A549 (cell line): ENCODE measurements at regions not wholly inside any gene's neighbourhood (a gene's known extent, or its start where the extent isn't known, plus 50 kb on each side); places are given as distances from the start of the nearest gene placed in this dataset.

Source experiments
- ATAC-seq, 2 experiments: fragments of 200-7000 bp in 1 of 2; fragments of >200 bp in 1 of 2; cut with Nextera tagmentation in 1 of 2; cut with Tn5 transposase in 1 of 2; 3 replicates each; pipeline versions ENCODE4 v1.8.0 to v1.9.1; 2018 to 2020; ENCODE audit warnings: mild to moderate bottlenecking in 1 of 2, moderate library complexity in 1 of 2
- CTCF ChIA-PET: fragments of 300-600 bp; sonication (Branson Sonifier 250); formaldehyde crosslinking; extraction: SDS; loops from one replicate; lab custom pipeline; 2021; ENCODE audit warnings: antibody characterized with exemption, inconsistent platforms; lab: Yijun Ruan, JAX
- POLR2A ChIA-PET: fragments of 350-600 bp; formaldehyde crosslinking; extraction: SDS; loops from one replicate; lab custom pipeline; 2021; ENCODE audit warnings: antibody characterized with exemption, inconsistent platforms; lab: Yijun Ruan, JAX
- DNase-seq, 2 experiments: peaks; one replicate each; pipeline versions ENCODE4 v3.0.0 to v3.0.0-alpha.2; 2011 to 2016; ENCODE audit warnings: low read depth in 1 of 2, low spot score in 1 of 2
- FAIRE-seq: peaks from 2 replicates; lab custom pipeline; 2011; peaks lifted over from hg19 to GRCh38; lab: Jason Lieb, UNC
- H3K27ac ChIP-seq, 2 experiments: fragments of >200 bp; sonication (Bioruptor Twin); formaldehyde crosslinking; 3 replicates each; pipeline ENCODE4 v1.5.1; 2016 to 2017
- H3K4me1 ChIP-seq: fragments of >200 bp; sonication (Bioruptor Twin); formaldehyde crosslinking; 3 replicates; pipeline ENCODE4 v1.6.1; 2016
- H3K4me2 ChIP-seq: fragments of >200 bp; sonication (Bioruptor Twin); formaldehyde crosslinking; 3 replicates; pipeline ENCODE4 v1.6.1; 2016
- H3K4me3 ChIP-seq: fragments of >200 bp; sonication (Bioruptor Twin); formaldehyde crosslinking; 3 replicates; pipeline ENCODE4 v1.5.1; 2016
- H3K9me3 ChIP-seq: fragments of >200 bp; sonication (Bioruptor Twin); formaldehyde crosslinking; 3 replicates; pipeline ENCODE4 v1.6.1; 2016
- BCL3 ChIP-seq: fragments of >200 bp; sonication (Bioruptor Twin); formaldehyde crosslinking; IDR thresholded peaks from 3 replicates; pipeline ENCODE4 v1.6.1; 2016
- CBX8 ChIP-seq: fragments of 200-600 bp; sonication (generic); IDR thresholded peaks from 2 replicates; pipeline ENCODE4 v1.6.1; 2016
- CEBPB ChIP-seq, 2 experiments: fragments of >200 bp in 1 of 2; sonication (Bioruptor Twin) in 1 of 2; formaldehyde crosslinking in 1 of 2; IDR thresholded peaks; 2 replicates each; pipeline ENCODE4 v1.6.1; 2012 to 2016
- E2F6 ChIP-seq: IDR thresholded peaks from 2 replicates; pipeline ENCODE4 v1.6.1; 2012; ENCODE audit warnings: low read depth, borderline replicate concordance
- EHF ChIP-seq: fragments of 250-450 bp; sonication (Bioruptor Pico); IDR thresholded peaks from 2 replicates; pipeline ENCODE4 v1.5.0; 2020; ENCODE audit warnings: mild to moderate bottlenecking
- EHMT2 ChIP-seq: fragments of 200-600 bp; sonication (generic); IDR thresholded peaks from 2 replicates; pipeline ENCODE4 v1.6.1; 2016; ENCODE audit warnings: antibody characterized with exemption, low read depth, mild to moderate bottlenecking, moderate library complexity
- EP300 ChIP-seq, 2 experiments: fragments of >200 bp; sonication (Bioruptor Twin); formaldehyde crosslinking; IDR thresholded peaks; 2 replicates in 1 of 2; 3 replicates in 1 of 2; pipeline ENCODE4 v1.6.1; 2016 to 2017
- ESRRA ChIP-seq: fragments of 150-350 bp; IDR thresholded peaks from 2 replicates; pipeline ENCODE4 v1.6.1; 2014; ENCODE audit warnings: mild to moderate bottlenecking, low read length, borderline replicate concordance
- FOSB ChIP-seq: fragments of 250-450 bp; sonication (Bioruptor Pico); IDR thresholded peaks from 2 replicates; pipeline ENCODE4 v1.5.0; 2020; ENCODE audit warnings: mild to moderate bottlenecking, moderate library complexity
- FOXS1 ChIP-seq: fragments of 250-450 bp; sonication (Bioruptor Pico); IDR thresholded peaks from 2 replicates; pipeline ENCODE4 v1.5.0; 2020; ENCODE audit warnings: mild to moderate bottlenecking, moderate library complexity
- GATA3 ChIP-seq: IDR thresholded peaks from 2 replicates; pipeline ENCODE4 v1.6.1; 2012; ENCODE audit warnings: borderline replicate concordance
- HEYL ChIP-seq: fragments of 250-450 bp; sonication (Bioruptor Pico); IDR thresholded peaks from 2 replicates; pipeline ENCODE4 v1.8.0; 2021; ENCODE audit warnings: mild to moderate bottlenecking, moderate library complexity
- HOXB5 ChIP-seq: fragments of 250-450 bp; sonication (Bioruptor Pico); IDR thresholded peaks from 2 replicates; pipeline ENCODE4 v1.5.0; 2020; ENCODE audit warnings: mild to moderate bottlenecking, moderate library complexity
- JUN ChIP-seq, 2 experiments: fragments of >200 bp; sonication (Bioruptor Twin); formaldehyde crosslinking; IDR thresholded peaks; 2 replicates in 1 of 2; 3 replicates in 1 of 2; pipeline ENCODE4 v1.6.1; 2016 to 2017
- KDM5A ChIP-seq: fragments of 200-600 bp; sonication (generic); IDR thresholded peaks from 2 replicates; pipeline ENCODE4 v1.6.1; 2016; ENCODE audit warnings: antibody characterized with exemption, mild to moderate bottlenecking
- MAFK ChIP-seq: fragments of 450-650 bp; IDR thresholded peaks from 2 replicates; pipeline ENCODE4 v1.6.1; 2014; ENCODE audit not compliant: partially characterized antibody
- MAX ChIP-seq: IDR thresholded peaks from 2 replicates; pipeline ENCODE4 v1.6.1; 2012
- NPAS2 ChIP-seq: fragments of 250-450 bp; sonication (Bioruptor Pico); IDR thresholded peaks from 2 replicates; pipeline ENCODE4 v1.8.0; 2022; ENCODE audit warnings: mild to moderate bottlenecking, moderate library complexity, borderline replicate concordance
- RAD21 ChIP-seq, 2 experiments: fragments of >200 bp in 1 of 2; sonication (Bioruptor Twin) in 1 of 2; formaldehyde crosslinking in 1 of 2; IDR thresholded peaks in 1 of 2; conservative IDR thresholded peaks in 1 of 2; 2 replicates in 1 of 2; 3 replicates in 1 of 2; pipeline ENCODE4 v1.6.1; 2012 to 2018; ENCODE audit warnings: inconsistent platforms in 1 of 2
- RARB ChIP-seq: fragments of 250-450 bp; sonication (Bioruptor Pico); IDR thresholded peaks from 2 replicates; pipeline ENCODE4 v1.8.0; 2021; ENCODE audit warnings: mild to moderate bottlenecking, moderate library complexity
- RCOR1 ChIP-seq: fragments of 150-350 bp; IDR thresholded peaks from 2 replicates; pipeline ENCODE4 v1.6.1; 2014; ENCODE audit warnings: antibody characterized with exemption, low read length, low read depth
- TP53 ChIP-seq: fragments of 250-450 bp; sonication (Bioruptor Pico); IDR thresholded peaks from 2 replicates; pipeline ENCODE4 v1.5.0; 2021; ENCODE audit warnings: mild to moderate bottlenecking, moderate library complexity
- ZC3H11A ChIP-seq: fragments of 450-650 bp; IDR thresholded peaks from 2 replicates; pipeline ENCODE4 v1.6.1; 2014; ENCODE audit warnings: antibody characterized with exemption, mild to moderate bottlenecking
- ZFP36 ChIP-seq: fragments of 450-650 bp; IDR thresholded peaks from 2 replicates; pipeline ENCODE4 v1.6.1; 2014; ENCODE audit warnings: borderline replicate concordance; ENCODE audit not compliant: partially characterized antibody
- ZNF302 ChIP-seq: fragments of 250-450 bp; sonication (Bioruptor Pico); IDR thresholded peaks from 2 replicates; pipeline ENCODE4 v1.9.0; 2021; ENCODE audit warnings: inconsistent platforms, mild to moderate bottlenecking, moderate library complexity
- WGBS: methylation state at CpG from one replicate; pipeline ENCODE4 v1.1.6; 2017; ENCODE audit errors: missing lambda C conversion rate; 5-methylcytosine and 5-hydroxymethylcytosine counted together
- TF ChIP-seq, protein P1 (sequence below): IDR thresholded peaks from 2 replicates; pipeline ENCODE4 v1.6.1; 2012
- TF ChIP-seq, protein P2 (sequence below): fragments of >200 bp; sonication (Bioruptor Twin); formaldehyde crosslinking; IDR thresholded peaks from 2 replicates; pipeline ENCODE4 v1.6.1; 2016
- TF ChIP-seq, protein P3 (sequence below): fragments of 150-350 bp; IDR thresholded peaks from 2 replicates; pipeline ENCODE4 v1.6.1; 2014; ENCODE audit warnings: low read depth, mild to moderate bottlenecking, low read length

DNA sequence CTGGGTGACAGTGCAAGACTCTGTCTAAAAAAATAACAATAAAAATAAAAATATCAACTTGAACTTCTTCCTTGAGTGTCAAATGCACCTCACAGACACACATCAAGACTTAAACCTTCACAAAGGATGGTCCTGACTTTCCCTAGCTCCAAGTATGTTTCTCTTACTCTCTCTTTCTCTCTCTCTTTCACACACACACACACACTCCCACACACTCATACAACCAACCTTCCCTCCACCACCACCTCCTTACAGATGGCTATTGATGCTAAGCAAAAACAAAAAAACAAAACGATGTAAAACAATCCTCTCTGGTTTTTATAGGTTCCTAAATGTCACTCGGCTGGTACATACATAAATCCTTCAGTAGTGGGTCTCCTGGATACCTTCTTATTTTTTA lies 67.4 kb upstream of the ACVR2A start:
- Histone ChIP-seq H3K4me1 (no peaks in the 10 kb centered on the region), H3K9me3 (no peaks in the 10 kb centered on the region), H3K4me3 (no peak overlapping the region), H3K4me2 (no peak overlapping the region), H3K27ac (no peak overlapping the region)
- no peak for FAIRE-seq
- TF ChIP-seq EP300 (IDR thresholded peaks at IDR 0.05): no peak
- no peak for TF ChIP-seq NPAS2 (CRISPR knock-in tag)
- TF ChIP-seq HEYL (CRISPR knock-in tag): no peak
- TF ChIP-seq, protein P1, sequence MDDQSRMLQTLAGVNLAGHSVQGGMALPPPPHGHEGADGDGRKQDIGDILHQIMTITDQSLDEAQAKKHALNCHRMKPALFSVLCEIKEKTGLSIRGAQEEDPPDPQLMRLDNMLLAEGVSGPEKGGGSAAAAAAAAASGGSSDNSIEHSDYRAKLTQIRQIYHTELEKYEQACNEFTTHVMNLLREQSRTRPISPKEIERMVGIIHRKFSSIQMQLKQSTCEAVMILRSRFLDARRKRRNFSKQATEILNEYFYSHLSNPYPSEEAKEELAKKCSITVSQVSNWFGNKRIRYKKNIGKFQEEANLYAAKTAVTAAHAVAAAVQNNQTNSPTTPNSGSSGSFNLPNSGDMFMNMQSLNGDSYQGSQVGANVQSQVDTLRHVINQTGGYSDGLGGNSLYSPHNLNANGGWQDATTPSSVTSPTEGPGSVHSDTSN: no peak
- TF ChIP-seq ESRRA: no peak
- no peak for TF ChIP-seq GATA3
- TF ChIP-seq, protein P2, sequence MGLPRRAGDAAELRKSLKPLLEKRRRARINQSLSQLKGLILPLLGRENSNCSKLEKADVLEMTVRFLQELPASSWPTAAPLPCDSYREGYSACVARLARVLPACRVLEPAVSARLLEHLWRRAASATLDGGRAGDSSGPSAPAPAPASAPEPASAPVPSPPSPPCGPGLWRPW: no peak
- TF ChIP-seq EHF: no peak
- no peak for TF ChIP-seq KDM5A
- TF ChIP-seq CEBPB (IDR thresholded peaks at IDR 0.05): no peak
- TF ChIP-seq, protein P3, sequence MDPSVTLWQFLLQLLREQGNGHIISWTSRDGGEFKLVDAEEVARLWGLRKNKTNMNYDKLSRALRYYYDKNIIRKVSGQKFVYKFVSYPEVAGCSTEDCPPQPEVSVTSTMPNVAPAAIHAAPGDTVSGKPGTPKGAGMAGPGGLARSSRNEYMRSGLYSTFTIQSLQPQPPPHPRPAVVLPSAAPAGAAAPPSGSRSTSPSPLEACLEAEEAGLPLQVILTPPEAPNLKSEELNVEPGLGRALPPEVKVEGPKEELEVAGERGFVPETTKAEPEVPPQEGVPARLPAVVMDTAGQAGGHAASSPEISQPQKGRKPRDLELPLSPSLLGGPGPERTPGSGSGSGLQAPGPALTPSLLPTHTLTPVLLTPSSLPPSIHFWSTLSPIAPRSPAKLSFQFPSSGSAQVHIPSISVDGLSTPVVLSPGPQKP: no peak
- TF ChIP-seq MAFK: no peak
- TF ChIP-seq E2F6: no peak
- no peak for TF ChIP-seq EHMT2
- 0% methylated on average over 2 of the region's 2 CpGs for WGBS
- DNase-seq: no peak
- ChIA-PET POLR2A (no interaction called here), CTCF (interaction anchor here (0.6 kb wide), 1 partner anchor 1843 kb away, joined by 4 read pairs; no protein-coding TSS in a partner anchor)
- ATAC-seq: no peak

- Histone ChIP-seq H3K9me3 (no peaks in the 10 kb centered on the region), H3K4me3 (no peak overlapping the region), H3K4me2 (no peak overlapping the region), H3K27ac (no peak overlapping the region), H3K4me1 (no peaks in the 10 kb centered on the region)
- ATAC-seq (no peak), DNase-seq (no peak), FAIRE-seq (no peak)
- CTCF ChIA-PET: no interaction called here
- TF ChIP-seq FOSB (CRISPR knock-in tag) (no peak), BCL3 (no peak), MAX (no peak), RCOR1 (no peak), MAFK (no peak)
- WGBS: 11% methylated on average over 3 of the region's 3 CpGs
- POLR2A ChIA-PET: no interaction called here
Measured at GRCh38 chr2:147774805-147775204, 70.0 kb upstream of the ACVR2A start.

DNA sequence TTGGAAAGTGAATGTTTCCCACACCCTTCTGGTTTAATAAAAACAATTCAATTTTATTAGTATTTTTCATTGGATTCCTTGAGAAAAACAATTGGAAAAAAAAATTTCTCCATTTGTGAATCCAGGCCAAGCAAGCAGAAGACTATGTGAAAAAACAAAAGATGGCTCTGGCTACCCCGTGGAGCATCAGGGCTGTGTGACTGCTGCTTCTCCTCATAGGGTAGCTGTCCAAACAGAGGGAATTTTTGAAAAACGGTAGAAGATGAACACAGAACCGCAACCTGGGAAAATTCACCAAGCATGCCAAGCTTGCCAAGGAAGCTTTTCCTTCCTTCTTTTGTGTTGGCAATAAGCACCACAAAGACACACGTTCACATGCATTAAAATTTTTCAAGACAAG lies 71.3 kb upstream of the ACVR2A start:
- TF ChIP-seq JUN (IDR thresholded peaks at IDR 0.05): no peak
- no peak for TF ChIP-seq RARB (CRISPR knock-in tag)
- no peak for TF ChIP-seq EHMT2
- no peak for TF ChIP-seq RAD21 (conservative IDR thresholded peaks at IDR 0.05 in 1 of 2, IDR thresholded peaks at IDR 0.05 in 1 of 2)
- TF ChIP-seq HOXB5 (CRISPR knock-in tag): no peak
- no peak for TF ChIP-seq CBX8
- no peak for TF ChIP-seq ZNF302 (CRISPR knock-in tag)
- no peak for TF ChIP-seq FOXS1 (CRISPR knock-in tag)
- no peak for TF ChIP-seq ZC3H11A
- no peak for TF ChIP-seq ZFP36
- TF ChIP-seq TP53 (CRISPR knock-in tag): no peak
- TF ChIP-seq, protein P2: no peak
- DNase-seq (no peak), ATAC-seq (no peak), FAIRE-seq (no peak)
- ChIA-PET POLR2A (no interaction called here), CTCF (no interaction called here)
- Histone ChIP-seq H3K4me1 (no peaks in the 10 kb centered on the region), H3K9me3 (no peaks in the 10 kb centered on the region), H3K27ac (no peak overlapping the region), H3K4me2 (no peak overlapping the region), H3K4me3 (no peak overlapping the region)
- 2% methylated on average over 4 of the region's 4 CpGs for WGBS
